ENCODE measurements at regions not wholly inside any gene's neighbourhood (a gene's known extent, or its start where the extent isn't known, plus 50 kb on each side); places are given as distances from the start of the nearest gene placed in this dataset.

- TF ChIP-seq POLR2A (IDR thresholded peaks at IDR 0.05) (no peak), POLR2AphosphoS5 (IDR thresholded peaks at IDR 0.05) (no peak), CTCF (IDR thresholded peaks at IDR 0.05) (no peak)
These were observed 222.7 kb downstream of the CYB561 start for GRCh38 chr17:63223212-63223911.
